IPS DF 19.7 (cell line): ENCODE measurements at regions not wholly inside any gene's neighbourhood (a gene's known extent, or its start where the extent isn't known, plus 50 kb on each side); places are given as distances from the start of the nearest gene placed in this dataset.
"Not testable (repeated sequence)": the region's sequence is repeated elsewhere in the genome, so short reads cannot be mapped to it uniquely, and the experiment has no call there.

Experiments
- DNase-seq: peaks from one replicate; pipeline ENCODE4 v3.0.0-alpha.2; 2013; ENCODE audit warnings: low read depth, low spot score

- DNase-seq, result no peak
These were observed 255.9 kb upstream of the RNF32 start for GRCh38 chr7:156384706-156385105.

DNA sequence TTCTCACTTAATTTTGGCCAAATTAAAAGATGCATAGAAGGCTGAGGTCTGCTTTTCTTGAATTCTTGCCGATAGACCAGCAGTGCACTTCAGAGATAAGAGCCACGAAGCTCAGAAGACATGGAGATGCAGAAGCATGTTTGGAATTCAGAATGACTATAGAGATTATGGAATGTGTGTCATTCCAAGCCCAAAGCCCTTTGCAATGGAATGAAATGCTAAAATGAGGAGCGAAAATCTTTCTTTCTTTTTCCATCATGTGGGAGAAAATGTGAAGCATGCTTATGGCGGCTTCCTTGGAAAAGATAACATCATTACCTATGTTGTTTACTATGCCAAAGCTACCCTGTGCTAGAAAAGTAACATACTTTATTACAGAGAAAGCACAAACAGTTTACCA lies 257.0 kb upstream of the RNF32 start:
- no peak for DNase-seq

- no peak for DNase-seq
These were observed 260.3 kb upstream of the RNF32 start for GRCh38 chr7:156380261-156380660.

- no peak for DNase-seq
These were observed 261.1 kb upstream of the RNF32 start for GRCh38 chr7:156379324-156380070.

DNA sequence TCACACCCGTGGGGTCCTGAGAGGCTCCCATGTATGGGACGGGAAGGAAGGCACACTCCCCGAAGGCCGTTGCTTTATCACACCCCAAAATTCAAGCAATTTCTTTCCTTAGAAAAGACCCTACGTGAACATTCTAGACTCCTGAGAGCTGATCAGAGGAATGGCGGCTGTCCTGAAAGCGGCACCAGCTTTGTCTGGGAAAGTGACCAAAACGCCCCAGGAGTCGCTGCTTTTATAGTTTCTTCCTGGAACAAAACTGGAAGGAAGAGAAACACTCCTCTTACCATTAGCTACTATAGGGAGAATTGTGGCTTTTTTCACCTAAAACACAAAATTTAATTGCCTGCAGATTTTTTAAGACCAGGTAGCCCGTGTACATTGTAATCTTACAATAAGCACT lies 261.8 kb upstream of the RNF32 start:
- DNase-seq, result no peak

DNA sequence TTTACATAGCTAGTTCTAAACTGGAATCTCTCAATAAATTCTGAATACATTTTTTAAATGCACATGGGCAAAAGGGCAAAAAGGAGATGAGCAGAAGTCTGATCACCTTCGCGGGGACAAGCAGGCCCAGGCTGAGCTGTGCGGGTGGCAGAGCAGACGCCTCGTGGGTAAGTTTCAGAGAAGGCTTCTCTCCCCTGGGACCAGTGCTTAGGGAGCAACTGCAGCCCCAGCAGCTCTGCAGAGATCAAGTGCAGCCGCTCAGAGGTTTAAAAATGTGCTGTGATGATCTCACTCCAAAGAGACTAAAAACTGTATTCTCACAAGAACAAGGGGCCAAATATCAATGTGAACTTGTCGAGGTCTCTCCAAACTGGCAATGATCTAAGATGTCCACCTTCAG lies 264.3 kb upstream of the RNF32 start:
- no peak for DNase-seq

DNA sequence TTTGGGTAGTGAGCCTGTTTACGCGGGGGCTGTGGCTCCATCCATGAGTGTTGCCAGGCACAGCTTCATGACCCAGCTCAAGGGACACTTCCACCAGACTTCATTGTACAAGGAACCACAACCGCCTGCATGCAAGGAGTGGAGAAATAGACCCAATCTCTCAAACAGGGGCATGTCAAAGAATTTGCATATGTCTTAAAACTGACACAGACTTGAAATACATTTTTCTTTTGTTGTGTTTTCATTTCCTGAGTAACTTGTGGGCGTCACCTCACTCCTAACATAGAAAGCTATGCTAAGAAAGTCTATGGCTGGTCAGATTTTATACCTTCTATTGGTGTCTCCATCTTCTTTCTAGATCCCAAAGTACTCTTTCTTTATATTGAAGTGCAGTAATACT lies 266.2 kb upstream of the RNF32 start:
- no peak for DNase-seq

GRCh38 chr7:156369929-156370328 lies 270.6 kb upstream of the RNF32 start:
- DNase-seq, result not testable (repeated sequence)

GRCh38 chr7:156368053-156368843 lies 272.3 kb upstream of the RNF32 start:
- DNase-seq, result no peak

GRCh38 chr7:156363751-156364150 lies 276.8 kb upstream of the RNF32 start:
- no peak for DNase-seq

DNA sequence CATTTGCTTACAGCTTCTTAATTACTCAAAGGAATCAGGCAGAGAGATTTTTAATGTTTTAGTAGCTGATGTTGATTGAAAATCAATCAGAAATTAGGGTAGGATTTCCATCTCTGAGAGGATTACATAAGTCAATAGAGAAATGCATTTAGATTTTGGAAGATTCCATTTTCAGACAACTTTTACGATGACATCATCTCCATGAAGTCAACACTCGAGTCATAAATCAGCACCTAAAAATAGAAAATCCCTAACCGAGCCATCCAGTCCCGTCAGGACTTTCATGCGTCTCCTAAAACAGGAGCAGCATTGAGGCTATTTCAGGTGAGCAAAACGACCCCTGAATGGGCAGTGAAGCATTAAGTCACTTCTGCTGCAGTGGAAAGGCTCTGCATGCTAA lies 279.7 kb upstream of the RNF32 start:
- DNase-seq, result no peak

GRCh38 chr7:156356551-156356950 lies 284.0 kb upstream of the RNF32 start:
- DNase-seq, result no peak

DNA sequence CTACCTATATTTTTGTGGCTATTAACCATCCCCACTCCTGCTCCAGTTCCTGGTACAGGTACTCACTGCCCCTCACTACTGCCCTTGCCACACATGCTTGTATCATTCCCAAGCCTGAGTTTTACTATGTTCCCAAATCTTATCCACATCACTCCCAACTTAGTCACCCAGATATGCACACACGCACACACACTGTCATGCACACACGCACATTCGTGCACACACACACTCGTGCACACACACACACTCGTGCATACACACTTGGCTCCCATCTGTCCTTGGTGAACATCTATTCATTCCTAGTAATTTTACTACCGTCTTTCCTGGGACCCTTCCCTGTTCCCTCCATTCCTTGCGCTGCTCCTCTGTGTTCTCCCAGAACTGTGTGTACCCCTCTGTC lies 287.2 kb upstream of the RNF32 start:
- DNase-seq, result no peak

DNA sequence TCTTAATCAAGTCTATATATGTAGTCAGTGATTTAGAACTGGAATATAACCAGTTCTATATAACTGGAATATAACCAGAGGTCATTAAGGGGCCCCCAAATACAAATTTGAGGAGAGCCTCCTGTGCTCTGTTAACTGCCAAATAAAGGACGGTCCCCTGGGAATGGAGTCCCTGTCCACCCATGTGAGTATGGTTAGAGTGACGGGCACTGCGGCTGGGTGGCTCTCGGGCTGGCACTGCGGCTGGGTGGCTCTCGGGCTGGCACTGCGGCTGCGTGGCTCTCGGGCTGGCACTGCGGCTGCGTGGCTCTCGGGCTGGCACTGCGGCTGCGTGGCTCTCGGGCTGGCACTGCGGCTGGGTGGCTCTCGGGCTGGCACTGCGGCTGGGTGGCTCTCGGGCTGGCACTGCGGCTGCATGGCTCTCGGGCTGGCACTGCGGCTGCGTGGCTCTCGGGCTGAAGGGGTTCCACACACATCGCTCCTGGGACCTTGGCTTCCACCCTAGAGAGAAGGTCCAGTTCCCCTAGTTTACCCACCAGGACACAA lies 292.8 kb upstream of the RNF32 start:
- not testable (repeated sequence) for DNase-seq

DNA sequence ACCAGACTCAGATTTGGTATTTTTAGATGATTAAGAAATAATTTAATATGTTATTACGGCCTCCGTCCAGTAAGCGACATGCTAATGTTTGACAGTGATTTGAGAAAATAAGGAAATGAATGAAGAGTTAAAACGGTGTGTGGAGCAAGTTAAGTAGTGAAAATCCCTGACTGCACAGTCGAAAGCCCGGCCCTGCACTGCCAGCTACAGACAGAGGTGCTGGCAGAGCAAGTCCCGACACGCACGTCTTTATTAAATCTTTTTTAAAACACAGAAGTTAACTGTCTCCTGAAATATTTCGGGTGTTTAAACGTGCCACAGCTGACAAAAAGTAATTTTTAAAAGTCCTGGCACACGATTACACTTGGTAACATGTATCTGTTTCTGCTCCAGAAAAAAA lies 293.4 kb upstream of the RNF32 start:
- DNase-seq, result no peak

DNA sequence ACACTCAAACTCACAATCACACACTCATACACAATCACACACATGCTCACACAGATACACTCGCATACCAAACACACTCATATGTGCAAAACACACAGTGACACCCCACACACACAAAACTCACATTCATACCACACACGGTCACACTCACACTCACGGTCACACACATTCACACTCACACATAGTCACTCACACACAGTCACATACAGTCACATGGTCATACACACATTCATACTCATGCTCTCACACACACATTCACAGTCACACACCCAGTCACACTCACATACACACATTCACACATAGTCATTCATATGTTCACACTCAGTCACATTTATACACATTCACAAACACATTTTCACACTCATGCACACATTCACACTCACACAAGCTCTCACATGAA lies 296.0 kb upstream of the RNF32 start:
- no peak for DNase-seq

GRCh38 chr7:156334636-156335035 lies 305.9 kb upstream of the RNF32 start:
- DNase-seq, result no peak

GRCh38 chr7:156327916-156328315 lies 312.7 kb upstream of the RNF32 start:
- no peak for DNase-seq

- DNase-seq, result no peak
These were observed 313.1 kb upstream of the RNF32 start for GRCh38 chr7:156327474-156327873.

- no peak for DNase-seq
These were observed 316.4 kb upstream of the RNF32 start for GRCh38 chr7:156324201-156324600.

GRCh38 chr7:156321430-156321829 lies 319.1 kb upstream of the RNF32 start:
- DNase-seq, result not testable (repeated sequence)

DNA sequence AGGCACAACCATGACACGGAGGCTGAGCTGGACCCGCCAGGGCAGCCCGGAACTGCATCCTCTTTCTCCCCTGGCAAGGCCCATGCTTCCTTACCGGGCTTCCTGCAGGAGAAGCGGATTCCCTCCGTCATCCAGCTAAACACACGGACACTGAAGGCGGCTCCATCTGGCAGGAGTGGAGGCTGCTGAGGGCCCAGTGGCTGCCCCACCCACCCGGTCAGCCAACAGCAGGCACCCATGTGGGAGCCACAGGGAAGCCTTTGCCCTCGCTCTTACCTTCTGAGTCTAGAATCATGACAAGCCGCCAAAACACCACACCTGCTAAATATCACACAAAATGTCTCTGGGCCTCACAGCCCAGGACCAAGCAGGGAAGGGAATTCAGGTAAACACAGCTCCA lies 321.6 kb upstream of the RNF32 start:
- DNase-seq, result no peak

DNA sequence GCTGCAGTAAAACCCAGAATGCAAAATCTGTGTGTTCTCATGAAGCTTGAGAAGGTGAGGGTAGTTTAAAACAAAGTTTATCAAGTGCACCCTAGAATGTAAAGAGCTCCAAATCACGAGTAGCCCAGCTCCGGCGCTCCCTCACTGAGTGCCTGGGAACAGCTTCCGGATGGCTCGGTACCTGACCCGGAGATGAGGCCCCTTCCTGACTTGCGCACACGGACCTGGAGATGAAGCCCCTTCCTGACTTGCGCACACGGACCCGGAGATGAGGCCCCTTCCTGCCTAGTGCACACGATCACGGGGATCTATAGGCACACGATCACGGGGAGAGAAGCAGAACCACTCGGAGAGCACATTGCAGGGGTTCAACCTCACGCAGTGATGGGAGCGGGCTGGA lies 322.1 kb upstream of the RNF32 start:
- DNase-seq, result no peak
